Mucosa of rectum (tissue), 2 donors: ENCODE measurements at regions not wholly inside any gene's neighbourhood (a gene's known extent, or its start where the extent isn't known, plus 50 kb on each side); places are given as distances from the start of the nearest gene placed in this dataset.

ENCODE experiments used
- H3K27ac ChIP-seq, 2 donors: one replicate each; pipeline ENCODE4 v1.7.0; 2013; ENCODE audit warnings: inconsistent platforms in 2 of 2, low read depth in 2 of 2, low read length in 2 of 2
- H3K27me3 ChIP-seq, 2 donors: one replicate each; pipeline ENCODE4 v1.7.0; 2013; ENCODE audit warnings: low read length in 2 of 2; ENCODE audit not compliant: control insufficient read depth in 2 of 2, insufficient read depth in 2 of 2
- H3K36me3 ChIP-seq, 2 donors: one replicate each; pipeline ENCODE4 v1.7.0; 2013; ENCODE audit warnings: low read length in 2 of 2; ENCODE audit not compliant: control insufficient read depth in 2 of 2, insufficient read depth in 2 of 2
- H3K4me1 ChIP-seq, 2 donors: one replicate each; pipeline ENCODE4 v1.7.0; 2013; ENCODE audit warnings: low read length in 2 of 2, mild to moderate bottlenecking in 1 of 2; ENCODE audit not compliant: control insufficient read depth in 2 of 2, insufficient read depth in 2 of 2
- H3K4me3 ChIP-seq, 2 donors: one replicate each; pipeline ENCODE4 v1.7.0; 2013; ENCODE audit warnings: low read length in 2 of 2
- H3K9ac ChIP-seq, 2 donors: one replicate each; pipeline ENCODE4 v1.7.0; 2013; ENCODE audit warnings: low read length in 2 of 2, low read depth in 1 of 2, mild to moderate bottlenecking in 1 of 2
- H3K9me3 ChIP-seq, 2 donors: one replicate each; pipeline ENCODE4 v1.7.0; 2013; ENCODE audit warnings: low read length in 2 of 2; ENCODE audit not compliant: control insufficient read depth in 2 of 2
- donor health status: healthy.
- donor health status: Normal muscosa, but diverticular disease.

- no peaks in the 10 kb centered on the region for H3K36me3 ChIP-seq
- no peak overlapping the region for H3K9ac ChIP-seq
- no peaks in the 10 kb centered on the region for H3K27me3 ChIP-seq
- H3K4me3 ChIP-seq: no peak overlapping the region
- no peaks in the 10 kb centered on the region for H3K9me3 ChIP-seq
- no peak overlapping the region for H3K27ac ChIP-seq
- no peaks in the 10 kb centered on the region for H3K4me1 ChIP-seq
Observed at GRCh38 chr2:70380621-70381020, 78.8 kb upstream of the FAM136A start.

GRCh38 chr2:70374616-70375015 is 72.7 kb upstream of the FAM136A start:
- Histone ChIP-seq H3K9ac (no peak overlapping the region), H3K27ac (no peak overlapping the region), H3K4me3 (no peak overlapping the region), H3K9me3 (no peaks in the 10 kb centered on the region), H3K4me1 (no peaks in the 10 kb centered on the region), H3K27me3 (no peaks in the 10 kb centered on the region), H3K36me3 (no peaks in the 10 kb centered on the region)

- H3K4me3 ChIP-seq: no peak overlapping the region
- no peaks in the 10 kb centered on the region for H3K9me3 ChIP-seq
- no peaks in the 10 kb centered on the region for H3K27me3 ChIP-seq
- no peak overlapping the region for H3K9ac ChIP-seq
- H3K27ac ChIP-seq: no peak overlapping the region
- peaks cover 4 to 8% of the 10 kb centered on the region in 2 donors for H3K4me1 ChIP-seq
- no peaks in the 10 kb centered on the region for H3K36me3 ChIP-seq
Observed at GRCh38 chr2:70371753-70372152, 69.9 kb upstream of the FAM136A start.

GRCh38 chr2:70369082-70369481 is 67.2 kb upstream of the FAM136A start:
- Histone ChIP-seq H3K9me3 (no peaks in the 10 kb centered on the region), H3K27me3 (no peaks in the 10 kb centered on the region), H3K9ac (peak overlapping the region in 1 of 2 donors; percentile 3), H3K27ac (no peak overlapping the region), H3K4me1 (peaks cover 4 to 8% of the 10 kb centered on the region in 2 donors), H3K36me3 (no peaks in the 10 kb centered on the region), H3K4me3 (no peak overlapping the region)

DNA sequence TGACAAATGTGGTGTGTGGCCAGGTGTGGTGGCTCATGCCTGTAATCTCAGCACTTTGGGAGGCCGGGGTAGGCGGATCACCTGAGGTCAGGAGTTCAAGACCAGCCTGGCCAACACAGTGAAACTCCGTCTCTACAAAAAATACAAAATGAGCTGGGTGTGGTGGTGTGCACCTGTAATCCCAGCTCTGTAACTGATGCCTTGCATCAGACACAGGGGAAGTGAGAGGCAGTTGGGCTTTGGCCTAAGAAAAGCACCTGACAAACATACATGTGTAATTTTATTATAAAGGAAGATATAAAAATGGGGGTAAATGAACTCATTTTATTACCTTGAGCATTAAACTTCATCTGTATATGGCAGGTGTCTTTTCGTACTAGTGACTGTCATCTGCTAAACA is 66.7 kb upstream of the FAM136A start:
- H3K36me3 ChIP-seq: no peaks in the 10 kb centered on the region
- H3K27me3 ChIP-seq: no peaks in the 10 kb centered on the region
- H3K9ac ChIP-seq: peak overlapping the region in 1 of 2 donors; percentile 3
- no peak overlapping the region for H3K4me3 ChIP-seq
- no peaks in the 10 kb centered on the region for H3K9me3 ChIP-seq
- H3K27ac ChIP-seq: peak overlapping the region in 1 of 2 donors; percentile 25
- peaks cover 4 to 8% of the 10 kb centered on the region in 2 donors for H3K4me1 ChIP-seq

GRCh38 chr2:70367722-70368323 is 66.0 kb upstream of the FAM136A start:
- H3K27ac ChIP-seq: peak overlapping the region; percentile 25 to 71
- no peaks in the 10 kb centered on the region for H3K9me3 ChIP-seq
- no peaks in the 10 kb centered on the region for H3K36me3 ChIP-seq
- H3K27me3 ChIP-seq: no peaks in the 10 kb centered on the region
- no peak overlapping the region for H3K9ac ChIP-seq
- H3K4me3 ChIP-seq: no peak overlapping the region
- peaks cover 4 to 8% of the 10 kb centered on the region in 2 donors for H3K4me1 ChIP-seq

DNA sequence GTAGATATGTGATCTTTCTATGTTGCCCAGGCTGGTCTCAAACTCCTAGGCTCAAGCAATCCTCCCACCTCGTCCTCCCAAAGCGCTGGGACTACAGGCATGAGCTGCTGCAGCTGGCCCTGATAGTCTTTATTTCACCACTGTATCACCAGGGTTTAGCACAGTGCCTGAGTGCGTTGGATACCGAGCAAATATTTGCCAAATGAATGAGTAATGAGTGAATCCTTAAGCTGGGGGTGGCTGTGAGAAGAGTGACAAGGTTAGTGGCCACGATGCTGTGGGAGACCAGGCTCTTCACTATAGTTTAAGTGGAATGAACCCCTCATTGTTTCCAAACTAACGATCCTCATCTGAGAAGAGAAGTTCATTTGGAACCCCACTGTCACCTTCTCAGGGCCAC is 60.8 kb upstream of the FAM136A start:
- H3K4me1 ChIP-seq: no peaks in the 10 kb centered on the region
- H3K27me3 ChIP-seq: no peaks in the 10 kb centered on the region
- no peak overlapping the region for H3K9ac ChIP-seq
- no peaks in the 10 kb centered on the region for H3K36me3 ChIP-seq
- no peak overlapping the region for H3K4me3 ChIP-seq
- no peak overlapping the region for H3K27ac ChIP-seq
- H3K9me3 ChIP-seq: no peaks in the 10 kb centered on the region

DNA sequence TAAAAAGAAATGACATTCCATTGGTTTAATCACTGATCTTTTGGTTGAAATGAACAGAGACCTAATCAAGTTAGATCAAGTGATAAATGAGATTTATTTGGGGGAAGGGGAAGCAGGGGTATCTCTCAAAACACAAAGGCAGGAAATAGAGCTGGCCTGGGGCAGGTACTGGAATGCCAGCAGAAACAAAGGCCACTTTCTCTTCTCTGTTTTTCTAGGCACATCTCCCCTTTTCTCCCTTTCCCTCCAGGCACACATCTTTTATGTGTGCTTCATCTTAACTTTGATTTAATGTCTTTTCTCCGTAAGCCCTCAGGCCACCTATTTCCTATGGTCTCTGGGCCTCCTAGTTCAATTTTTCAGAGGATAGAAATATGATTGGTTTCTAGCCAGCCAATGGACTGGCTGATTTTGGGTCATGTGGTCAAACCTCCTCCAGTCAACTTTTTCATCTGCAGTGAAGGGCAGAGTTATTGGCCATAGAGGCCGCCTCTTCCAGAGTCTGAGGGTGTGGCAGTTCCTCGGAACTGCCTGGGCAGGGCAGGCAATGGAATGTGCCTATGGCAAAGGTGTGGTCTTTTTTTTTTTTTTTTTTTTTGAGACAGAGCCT is 58.9 kb upstream of the FAM136A start:
- H3K27ac ChIP-seq: no peak overlapping the region
- H3K4me3 ChIP-seq: no peak overlapping the region
- no peaks in the 10 kb centered on the region for H3K36me3 ChIP-seq
- H3K4me1 ChIP-seq: no peaks in the 10 kb centered on the region
- no peak overlapping the region for H3K9ac ChIP-seq
- H3K9me3 ChIP-seq: no peaks in the 10 kb centered on the region
- no peaks in the 10 kb centered on the region for H3K27me3 ChIP-seq

- no peaks in the 10 kb centered on the region for H3K9me3 ChIP-seq
- H3K4me3 ChIP-seq: no peak overlapping the region
- no peak overlapping the region for H3K27ac ChIP-seq
- H3K27me3 ChIP-seq: no peaks in the 10 kb centered on the region
- H3K9ac ChIP-seq: no peak overlapping the region
- H3K36me3 ChIP-seq: no peaks in the 10 kb centered on the region
- no peaks in the 10 kb centered on the region for H3K4me1 ChIP-seq
Observed at GRCh38 chr2:70357684-70358071, 55.8 kb upstream of the FAM136A start.

DNA sequence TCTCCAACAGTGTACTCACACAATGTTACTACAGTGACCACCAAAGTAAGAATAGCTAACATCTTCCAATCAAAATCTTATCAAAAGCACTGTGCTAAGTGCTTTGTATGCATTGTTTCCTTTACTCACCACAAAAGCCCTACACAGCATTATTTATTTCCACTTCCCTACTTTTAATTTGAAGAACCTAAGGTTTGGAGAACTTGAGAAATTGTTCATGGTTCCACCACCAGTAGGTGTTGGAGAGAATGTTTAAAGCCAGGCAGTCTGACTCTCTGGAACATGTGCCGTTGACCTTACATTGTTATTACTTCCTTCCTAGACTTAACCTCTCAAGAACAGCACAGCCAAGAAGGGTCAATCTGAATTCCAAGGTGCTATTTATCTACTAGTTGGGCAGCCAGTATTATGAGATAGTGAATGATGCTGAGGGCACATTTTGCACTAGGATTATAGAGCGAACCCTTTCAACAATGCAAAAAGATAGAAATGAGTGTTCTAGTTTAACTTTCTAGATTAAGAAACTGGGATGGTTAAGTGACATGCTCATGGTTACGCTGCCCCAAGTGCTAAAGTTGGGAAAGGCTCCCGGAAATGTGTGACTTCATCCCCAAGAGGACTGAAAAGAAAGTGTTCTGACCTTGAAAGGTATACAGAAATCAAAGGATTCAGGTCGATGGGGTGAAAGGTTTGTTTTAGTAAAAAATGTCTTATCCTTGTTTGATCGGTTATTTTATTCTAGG is 55.2 kb upstream of the FAM136A start:
- no peaks in the 10 kb centered on the region for H3K36me3 ChIP-seq
- no peak overlapping the region for H3K9ac ChIP-seq
- H3K27ac ChIP-seq: no peak overlapping the region
- H3K4me1 ChIP-seq: no peaks in the 10 kb centered on the region
- H3K4me3 ChIP-seq: no peak overlapping the region
- H3K27me3 ChIP-seq: no peaks in the 10 kb centered on the region
- H3K9me3 ChIP-seq: no peaks in the 10 kb centered on the region
